ENCODE measurements at regions not wholly inside any gene's neighbourhood (a gene's known extent, or its start where the extent isn't known, plus 50 kb on each side); places are given as distances from the start of the nearest gene placed in this dataset.

- DNase-seq: peak; percentile 12
These were observed 279.8 kb upstream of the SEMA6D start for GRCh38 chr15:47437491-47437890.

- DNase-seq: no peak
These were observed 277.9 kb upstream of the SEMA6D start for GRCh38 chr15:47439146-47440111.

- no peak for DNase-seq
These were observed 274.9 kb upstream of the SEMA6D start for GRCh38 chr15:47442371-47442770.

- no peak for DNase-seq
These were observed 273.5 kb upstream of the SEMA6D start for GRCh38 chr15:47443839-47444238.

GRCh38 chr15:47445723-47446392 is 271.4 kb upstream of the SEMA6D start:
- DNase-seq: no peak

GRCh38 chr15:47460795-47461573 is 256.3 kb upstream of the SEMA6D start:
- no peak for DNase-seq

GRCh38 chr15:47461652-47462141 is 255.6 kb upstream of the SEMA6D start:
- DNase-seq: no peak

- peak; percentile 71 for DNase-seq
These were observed 250.9 kb upstream of the SEMA6D start for GRCh38 chr15:47466357-47466756.

GRCh38 chr15:47470983-47471382 is 246.3 kb upstream of the SEMA6D start:
- DNase-seq: no peak

- no peak for DNase-seq
These were observed 244.1 kb upstream of the SEMA6D start for GRCh38 chr15:47473106-47473725.

GRCh38 chr15:47473832-47474231 is 243.5 kb upstream of the SEMA6D start:
- DNase-seq: no peak

- no peak for DNase-seq
These were observed 242.0 kb upstream of the SEMA6D start for GRCh38 chr15:47475336-47475735.

- no peak for DNase-seq
These were observed 240.0 kb upstream of the SEMA6D start for GRCh38 chr15:47477341-47477740.

GRCh38 chr15:47484059-47484458 is 233.2 kb upstream of the SEMA6D start:
- peak; percentile 8 for DNase-seq

- no peak for DNase-seq
These were observed 232.3 kb upstream of the SEMA6D start for GRCh38 chr15:47484997-47485396.

GRCh38 chr15:47485419-47485818 is 231.9 kb upstream of the SEMA6D start:
- DNase-seq: no peak

- no peak for DNase-seq
These were observed 231.3 kb upstream of the SEMA6D start for GRCh38 chr15:47486040-47486439.

GRCh38 chr15:47492195-47492594 is 225.1 kb upstream of the SEMA6D start:
- no peak for DNase-seq

GRCh38 chr15:47493357-47494247 is 223.7 kb upstream of the SEMA6D start:
- DNase-seq: no peak

- DNase-seq: no peak
These were observed 220.7 kb upstream of the SEMA6D start for GRCh38 chr15:47496343-47497185.

- DNase-seq: peak; percentile 3
These were observed 216.5 kb upstream of the SEMA6D start for GRCh38 chr15:47500842-47501241.
